ENCODE measurements at regions not wholly inside any gene's neighbourhood (a gene's known extent, or its start where the extent isn't known, plus 50 kb on each side); places are given as distances from the start of the nearest gene placed in this dataset.

DNA sequence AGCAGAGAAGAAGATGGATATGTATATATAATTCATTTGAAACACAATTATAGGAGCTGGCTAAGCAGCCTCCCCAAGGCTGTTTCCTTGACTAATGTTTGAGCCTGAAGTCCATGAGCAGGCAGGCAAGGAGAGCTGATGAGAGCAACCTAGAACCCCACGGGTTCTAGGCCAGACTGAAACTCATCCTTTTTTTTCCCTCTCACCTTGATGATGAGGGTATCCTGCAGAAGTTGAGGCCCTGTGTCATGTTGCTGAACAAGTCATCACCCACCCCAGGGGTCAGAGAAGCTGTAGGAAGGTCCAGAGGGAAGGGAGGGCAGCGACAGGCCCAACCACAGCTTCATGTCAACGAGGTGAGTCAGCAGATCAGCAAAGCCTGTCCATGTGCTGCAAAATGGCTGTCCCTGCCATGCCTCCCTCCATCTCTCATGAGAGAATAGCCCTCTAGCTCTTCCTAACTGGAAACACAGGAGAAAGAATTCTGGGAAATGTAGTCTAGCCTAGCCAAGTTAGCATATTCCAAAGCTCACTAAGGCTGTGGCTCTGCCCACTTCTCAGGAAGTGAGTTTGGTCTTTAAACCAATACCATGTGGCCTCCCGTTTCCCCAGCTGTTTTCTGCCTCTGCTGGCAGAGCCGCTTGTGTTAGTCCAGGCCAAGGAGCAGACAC lies 91.3 kb upstream of the DTNBP1 start:
- Histone ChIP-seq H3K4me1 (no peaks in the 10 kb centered on the region), H3K27ac (no peak overlapping the region), H3K9me3 (no peaks in the 10 kb centered on the region), H3K4me2 (no peak overlapping the region), H3K4me3 (no peak overlapping the region)
- CTCF ChIA-PET = no interaction called here
- 70% methylated on average over 4 of the region's 5 CpGs for WGBS (ENCODE audit: missing lambda C conversion rate)
- DNase-seq (ENCODE audit: low read depth in 1 of 2, low spot score in 1 of 2) (no peak), ATAC-seq (no peak), FAIRE-seq (no peak)
- POLR2A ChIA-PET = no interaction called here
- no peak for TF ChIP-seq HDAC2 (IDR thresholded peaks at IDR 0.05)
- TF ChIP-seq CHD4 (IDR thresholded peaks at IDR 0.05; ENCODE audit: borderline replicate concordance) = no peak
- no peak for TF ChIP-seq CHD2 (IDR thresholded peaks at IDR 0.05; ENCODE audit: low read length, partially characterized antibody)
- TF ChIP-seq, protein P1, sequence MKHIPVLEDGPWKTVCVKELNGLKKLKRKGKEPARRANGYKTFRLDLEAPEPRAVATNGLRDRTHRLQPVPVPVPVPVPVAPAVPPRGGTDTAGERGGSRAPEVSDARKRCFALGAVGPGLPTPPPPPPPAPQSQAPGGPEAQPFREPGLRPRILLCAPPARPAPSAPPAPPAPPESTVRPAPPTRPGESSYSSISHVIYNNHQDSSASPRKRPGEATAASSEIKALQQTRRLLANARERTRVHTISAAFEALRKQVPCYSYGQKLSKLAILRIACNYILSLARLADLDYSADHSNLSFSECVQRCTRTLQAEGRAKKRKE (CRISPR knock-in tag; IDR thresholded peaks at IDR 0.05; ENCODE audit: low read depth) = no peak

DNA sequence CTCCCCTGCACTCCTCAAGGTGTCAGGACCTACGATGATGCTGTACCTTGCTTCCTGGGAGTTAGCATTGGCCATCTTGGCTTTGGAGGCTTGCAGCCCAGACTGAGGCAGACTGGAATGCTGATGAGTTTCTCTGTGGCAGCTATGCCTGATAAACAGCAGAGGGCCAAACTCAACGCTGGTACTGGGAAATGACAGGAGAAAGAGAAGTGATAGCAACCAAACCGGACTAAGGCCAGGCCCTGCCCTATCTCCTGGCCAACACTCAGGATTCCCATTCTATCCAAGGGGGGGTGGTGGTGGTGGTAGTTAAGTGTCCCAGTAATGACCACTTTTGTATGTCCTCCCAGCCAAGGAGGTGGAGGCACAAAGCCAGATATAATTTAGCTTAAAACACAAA lies 90.0 kb upstream of the DTNBP1 start:
- FAIRE-seq = no peak
- Histone ChIP-seq H3K4me3 (no peak overlapping the region), H3K27ac (no peak overlapping the region), H3K4me1 (no peaks in the 10 kb centered on the region), H3K9me3 (no peaks in the 10 kb centered on the region), H3K4me2 (no peak overlapping the region)
- ChIA-PET POLR2A (interaction anchor here (0.5 to 1.1 kb wide), 2 partner anchors 272 to 376 kb away, joined by 3 to 5 read pairs; partner anchors contain the start of gene MYLIP), CTCF (interaction anchor here (1.0 kb wide), 1 partner anchor 16 kb away, joined by 4 read pairs; no protein-coding TSS in a partner anchor)
- peak; percentile 46 to 56; a peak in 4 of 6 replicates for ATAC-seq
- WGBS (ENCODE audit: missing lambda C conversion rate) = 25% methylated on average over 3 of the region's 3 CpGs
- TF ChIP-seq ZFP36 (IDR thresholded peaks at IDR 0.05; ENCODE audit: borderline replicate concordance, partially characterized antibody) = no peak
- TF ChIP-seq, protein P2, sequence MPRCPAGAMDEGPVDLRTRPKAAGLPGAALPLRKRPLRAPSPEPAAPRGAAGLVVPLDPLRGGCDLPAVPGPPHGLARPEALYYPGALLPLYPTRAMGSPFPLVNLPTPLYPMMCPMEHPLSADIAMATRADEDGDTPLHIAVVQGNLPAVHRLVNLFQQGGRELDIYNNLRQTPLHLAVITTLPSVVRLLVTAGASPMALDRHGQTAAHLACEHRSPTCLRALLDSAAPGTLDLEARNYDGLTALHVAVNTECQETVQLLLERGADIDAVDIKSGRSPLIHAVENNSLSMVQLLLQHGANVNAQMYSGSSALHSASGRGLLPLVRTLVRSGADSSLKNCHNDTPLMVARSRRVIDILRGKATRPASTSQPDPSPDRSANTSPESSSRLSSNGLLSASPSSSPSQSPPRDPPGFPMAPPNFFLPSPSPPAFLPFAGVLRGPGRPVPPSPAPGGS (IDR thresholded peaks at IDR 0.05) = no peak
- DNase-seq (ENCODE audit: low read depth in 1 of 2, low spot score in 1 of 2) = peak in 1 of 2 experiments; percentile 23

DNA sequence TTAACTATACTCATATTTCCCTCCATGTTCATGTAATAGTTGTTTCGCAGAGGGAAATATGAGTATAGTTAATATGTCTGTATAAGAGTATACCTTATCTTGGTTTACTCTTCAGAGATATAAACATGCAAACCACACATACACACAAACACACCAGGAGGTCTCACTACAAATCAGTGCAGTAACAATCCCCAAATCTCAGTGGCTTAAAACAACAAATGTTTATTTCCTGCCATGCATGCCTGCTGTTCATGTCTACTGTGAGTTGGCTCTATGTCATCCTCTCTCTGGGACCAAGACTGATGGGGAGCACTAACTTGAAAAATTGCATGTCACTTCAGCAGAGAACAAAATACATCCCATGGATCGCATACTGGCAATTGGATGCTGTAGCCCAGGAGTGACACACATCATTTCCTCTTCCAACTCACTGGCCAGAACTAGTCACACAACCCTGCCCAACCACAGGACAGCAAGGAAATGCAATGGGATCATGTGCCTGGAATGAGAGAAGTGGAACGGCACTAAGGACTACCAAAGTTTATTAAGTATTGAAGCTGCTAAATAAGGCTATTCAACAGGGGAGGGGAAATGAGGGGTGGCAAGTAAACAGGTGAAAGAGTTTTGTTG lies 89.0 kb upstream of the DTNBP1 start:
- no peaks in the 10 kb centered on the region for H3K9me3 ChIP-seq
- no peak for FAIRE-seq
- no peak overlapping the region for H3K4me2 ChIP-seq
- DNase-seq (ENCODE audit: low read depth in 1 of 2, low spot score in 1 of 2) = no peak
- no peak overlapping the region for H3K27ac ChIP-seq
- ChIA-PET CTCF (no interaction called here), POLR2A (no interaction called here)
- TF ChIP-seq MYC (IDR thresholded peaks at IDR 0.05; ENCODE audit: borderline replicate concordance, low read length) = no peak
- no peak for TF ChIP-seq RARB (CRISPR knock-in tag; IDR thresholded peaks at IDR 0.05)
- no peak for TF ChIP-seq CHD2 (IDR thresholded peaks at IDR 0.05; ENCODE audit: low read length, partially characterized antibody)
- H3K4me1 ChIP-seq = no peaks in the 10 kb centered on the region
- 36% methylated on average over 3 of the region's 3 CpGs for WGBS (ENCODE audit: missing lambda C conversion rate)
- H3K4me3 ChIP-seq = no peak overlapping the region
- ATAC-seq = no peak

DNA sequence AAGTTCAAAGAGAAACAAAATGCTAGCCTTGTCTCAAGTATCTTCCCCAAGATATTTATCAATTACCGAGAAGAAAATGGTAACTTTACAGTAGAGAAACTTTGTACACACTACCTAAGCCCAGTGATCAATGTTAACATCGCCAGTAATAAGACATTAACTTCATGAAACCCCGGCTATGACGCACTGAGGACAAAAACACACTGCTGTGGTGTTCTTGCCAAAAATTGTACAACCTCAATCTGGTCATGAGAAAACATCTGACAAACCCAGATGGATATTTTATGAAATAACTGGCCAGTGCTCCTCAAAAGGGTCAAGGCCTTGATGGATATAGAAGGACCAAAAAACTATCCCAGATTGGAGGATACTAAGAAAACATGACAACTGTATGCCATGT lies 85.5 kb upstream of the DTNBP1 start:
- Histone ChIP-seq H3K27ac (no peak overlapping the region), H3K4me1 (no peaks in the 10 kb centered on the region), H3K4me3 (no peak overlapping the region), H3K4me2 (no peak overlapping the region), H3K9me3 (no peaks in the 10 kb centered on the region)
- ChIA-PET POLR2A (no interaction called here), CTCF (interaction anchor here (1.0 kb wide), 1 partner anchor 57 kb away, joined by 3 read pairs; no protein-coding TSS in a partner anchor)
- FAIRE-seq = no peak
- no peak for ATAC-seq
- DNase-seq (ENCODE audit: low read depth in 1 of 2, low spot score in 1 of 2) = no peak
- no peak for TF ChIP-seq FOSB (CRISPR knock-in tag; IDR thresholded peaks at IDR 0.05)
- no peak for TF ChIP-seq TP53 (CRISPR knock-in tag; IDR thresholded peaks at IDR 0.05)
- TF ChIP-seq HOXB13 (CRISPR knock-in tag; IDR thresholded peaks at IDR 0.05; ENCODE audit: low read depth) = no peak
- TF ChIP-seq, protein P3, sequence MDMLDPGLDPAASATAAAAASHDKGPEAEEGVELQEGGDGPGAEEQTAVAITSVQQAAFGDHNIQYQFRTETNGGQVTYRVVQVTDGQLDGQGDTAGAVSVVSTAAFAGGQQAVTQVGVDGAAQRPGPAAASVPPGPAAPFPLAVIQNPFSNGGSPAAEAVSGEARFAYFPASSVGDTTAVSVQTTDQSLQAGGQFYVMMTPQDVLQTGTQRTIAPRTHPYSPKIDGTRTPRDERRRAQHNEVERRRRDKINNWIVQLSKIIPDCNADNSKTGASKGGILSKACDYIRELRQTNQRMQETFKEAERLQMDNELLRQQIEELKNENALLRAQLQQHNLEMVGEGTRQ (IDR thresholded peaks at IDR 0.05) = no peak
- TF ChIP-seq NFE2L2 (conservative IDR thresholded peaks at IDR 0.05; ENCODE audit: low read length) = no peak
- no peak for TF ChIP-seq EHMT2 (IDR thresholded peaks at IDR 0.05; ENCODE audit: low read depth)
- no peak for TF ChIP-seq RCOR1 (IDR thresholded peaks at IDR 0.05; ENCODE audit: low read depth, low read length)
- no peak for TF ChIP-seq NPAS2 (CRISPR knock-in tag; IDR thresholded peaks at IDR 0.05; ENCODE audit: borderline replicate concordance)
- no peak for TF ChIP-seq CHD2 (IDR thresholded peaks at IDR 0.05; ENCODE audit: low read length, partially characterized antibody)
- no peak for TF ChIP-seq MYC (IDR thresholded peaks at IDR 0.05; ENCODE audit: borderline replicate concordance, low read length)
- TF ChIP-seq FOXS1 (CRISPR knock-in tag; IDR thresholded peaks at IDR 0.05) = no peak
- no peak for TF ChIP-seq RFX5 (IDR thresholded peaks at IDR 0.05)
- no peak for TF ChIP-seq ZC3H11A (IDR thresholded peaks at IDR 0.05)
- TF ChIP-seq CBX8 (IDR thresholded peaks at IDR 0.05) = no peak
- TF ChIP-seq, protein P4, sequence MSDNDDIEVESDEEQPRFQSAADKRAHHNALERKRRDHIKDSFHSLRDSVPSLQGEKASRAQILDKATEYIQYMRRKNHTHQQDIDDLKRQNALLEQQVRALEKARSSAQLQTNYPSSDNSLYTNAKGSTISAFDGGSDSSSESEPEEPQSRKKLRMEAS (IDR thresholded peaks at IDR 0.05) = no peak
- no peak for TF ChIP-seq ESRRA (IDR thresholded peaks at IDR 0.05; ENCODE audit: borderline replicate concordance, low read length)
- 61% methylated on average over 4 of the region's 4 CpGs for WGBS (ENCODE audit: missing lambda C conversion rate)

Measured in A549 (cell line).